HT-29 (cell line): ENCODE measurements at regions not wholly inside any gene's neighbourhood (a gene's known extent, or its start where the extent isn't known, plus 50 kb on each side); places are given as distances from the start of the nearest gene placed in this dataset.

ENCODE experiments used
- DNase-seq: peaks from one replicate; pipeline ENCODE4 v3.0.0-alpha.2; 2015; ENCODE audit warnings: low spot score

- no peak for DNase-seq
Measured at GRCh38 chr12:85632390-85632789, 203.8 kb downstream of the RASSF9 start.

- DNase-seq = peak; percentile 5
Measured at GRCh38 chr12:85633491-85633890, 202.7 kb downstream of the RASSF9 start.

GRCh38 chr12:85639834-85640233, 196.4 kb downstream of the RASSF9 start:
- no peak for DNase-seq

- no peak for DNase-seq
Measured at GRCh38 chr12:85641796-85642195, 194.4 kb downstream of the RASSF9 start.

GRCh38 chr12:85642288-85642687, 193.9 kb downstream of the RASSF9 start:
- no peak for DNase-seq

GRCh38 chr12:85642808-85643207, 193.4 kb downstream of the RASSF9 start:
- peak; percentile 41 for DNase-seq

- DNase-seq = no peak
Measured at GRCh38 chr12:85644508-85644907, 191.7 kb downstream of the RASSF9 start.

GRCh38 chr12:85653731-85654455, 182.3 kb downstream of the RASSF9 start:
- no peak for DNase-seq

- DNase-seq = no peak
Measured at GRCh38 chr12:85654456-85654840, 181.8 kb downstream of the RASSF9 start.

GRCh38 chr12:85656561-85656960, 179.6 kb downstream of the RASSF9 start:
- DNase-seq = no peak

- no peak for DNase-seq
Measured at GRCh38 chr12:85657251-85657650, 179.0 kb downstream of the RASSF9 start.

- DNase-seq = no peak
Measured at GRCh38 chr12:85657836-85658630, 178.2 kb downstream of the RASSF9 start.

- no peak for DNase-seq
Measured at GRCh38 chr12:85659754-85660530, 176.3 kb downstream of the RASSF9 start.

- DNase-seq = no peak
Measured at GRCh38 chr12:85661461-85662206, 174.6 kb downstream of the RASSF9 start.

GRCh38 chr12:85662207-85662602, 174.0 kb downstream of the RASSF9 start:
- no peak for DNase-seq

GRCh38 chr12:85663631-85664030, 172.6 kb downstream of the RASSF9 start:
- no peak for DNase-seq

- DNase-seq = no peak
Measured at GRCh38 chr12:85664429-85664828, 171.8 kb downstream of the RASSF9 start.

GRCh38 chr12:85669911-85670310, 166.3 kb downstream of the RASSF9 start:
- no peak for DNase-seq

GRCh38 chr12:85672436-85672835, 163.8 kb downstream of the RASSF9 start:
- no peak for DNase-seq

GRCh38 chr12:85673921-85674420, 162.2 kb downstream of the RASSF9 start:
- no peak for DNase-seq
